B cell (primary cell): ENCODE measurements at regions not wholly inside any gene's neighbourhood (a gene's known extent, or its start where the extent isn't known, plus 50 kb on each side); places are given as distances from the start of the nearest gene placed in this dataset.

Source experiments
- ATAC-seq: fragments of 200-7000 bp; cut with Tn5 transposase; one replicate; pipeline ENCODE4 v1.10.0; 2021; ENCODE audit warnings: low read depth, mild to moderate bottlenecking, moderate number of reproducible peaks, moderate library complexity
- CTCF ChIA-PET: fragments of 350-600 bp; sonication (Branson Sonifier 250); formaldehyde crosslinking; loops from one replicate; lab custom pipeline; 2021; ENCODE audit warnings: antibody characterized with exemption, inconsistent platforms; lab: Charles Lee
- POLR2A ChIA-PET: fragments of 350-600 bp; sonication (Branson Sonifier 250); formaldehyde crosslinking; loops from one replicate; lab custom pipeline; 2021; ENCODE audit warnings: antibody characterized with exemption; lab: Charles Lee
- DNase-seq: peaks from one replicate; pipeline ENCODE4 v3.0.0; 2013
- H2AFZ ChIP-seq: 2 replicates; pipeline ENCODE4 v1.6.1; 2012; ENCODE audit warnings: mild to moderate bottlenecking, low read depth, low read length; ENCODE audit not compliant: insufficient read depth, poor library complexity, severe bottlenecking
- H3K27ac ChIP-seq, 2 donors: 1 replicate in 1 of 2; 2 replicates in 1 of 2; pipeline ENCODE4 v1.5.1; 2012 to 2013; ENCODE audit warnings: low read length in 2 of 2, mild to moderate bottlenecking in 2 of 2, moderate library complexity in 1 of 2
- H3K27me3 ChIP-seq, 4 experiments: fragments of 200-600 bp in 1 of 4; sonication (generic) in 1 of 4; replicated peaks in 1 of 4; 1 replicate in 2 of 4; 2 replicates in 2 of 4; pipeline versions ENCODE4 v1.6.1 to v1.7.0; 2013 to 2016; ENCODE audit warnings: low read length in 3 of 4, mild to moderate bottlenecking in 2 of 4, mixed read lengths in 1 of 4, moderate library complexity in 1 of 4; ENCODE audit not compliant: insufficient read depth in 4 of 4, control insufficient read depth in 3 of 4; ENCODE audit errors: control extremely low read depth in 1 of 4
- H3K36me3 ChIP-seq, 2 experiments: replicated peaks in 1 of 2; 1 replicate in 1 of 2; 2 replicates in 1 of 2; pipeline versions ENCODE4 v1.6.1 to v1.7.1; 2013; ENCODE audit warnings: low read length in 1 of 2; ENCODE audit not compliant: insufficient read depth in 2 of 2, control insufficient read depth in 1 of 2; ENCODE audit errors: control extremely low read depth in 1 of 2, extremely low read depth in 1 of 2
- H3K4me1 ChIP-seq, 2 donors: fragments of 200-600 bp in 1 of 2; sonication (generic) in 1 of 2; 1 replicate in 1 of 2; 2 replicates in 1 of 2; pipeline versions ENCODE4 v1.5.1 to v1.6.1; 2013 to 2017; ENCODE audit warnings: low read length in 2 of 2; ENCODE audit not compliant: control insufficient read depth in 2 of 2, insufficient read depth in 2 of 2
- H3K4me2 ChIP-seq: replicated peaks from 2 replicates; pipeline ENCODE3; 2012; ENCODE audit warnings: mild to moderate bottlenecking, low read depth, low read length; ENCODE audit not compliant: poor library complexity, severe bottlenecking
- H3K4me3 ChIP-seq, 5 experiments: fragments of 200-600 bp in 1 of 5; sonication (generic) in 1 of 5; 1 replicate in 3 of 5; 2 replicates in 2 of 5; pipeline versions ENCODE4 v1.5.1 to v1.7.0; 2011 to 2016; ENCODE audit warnings: low read length in 4 of 5, mild to moderate bottlenecking in 4 of 5, low read depth in 2 of 5, control low read depth in 1 of 5, moderate library complexity in 1 of 5; ENCODE audit not compliant: insufficient read depth in 1 of 5; ENCODE audit errors: control extremely low read depth in 1 of 5, extremely low read depth in 1 of 5
- H3K79me2 ChIP-seq: fragments of 200-600 bp; sonication (generic); one replicate; pipeline ENCODE4 v1.6.0; 2016; ENCODE audit warnings: low read length; ENCODE audit not compliant: control insufficient read depth, insufficient read depth
- H3K9ac ChIP-seq: fragments of 200-600 bp; sonication (generic); 2 replicates; pipeline ENCODE4 v1.6.1; 2017; ENCODE audit warnings: mild to moderate bottlenecking, low read length, moderate library complexity
- H3K9me3 ChIP-seq, 3 donors: one replicate each; pipeline versions ENCODE4 v1.6.1 to v1.7.1; 2013; ENCODE audit warnings: low read length in 2 of 3; ENCODE audit not compliant: control insufficient read depth in 2 of 3, insufficient read depth in 1 of 3; ENCODE audit errors: control extremely low read depth in 1 of 3
- H4K20me1 ChIP-seq: 2 replicates; pipeline ENCODE4 v1.6.0; 2012; ENCODE audit warnings: mild to moderate bottlenecking, low read length; ENCODE audit not compliant: insufficient read depth, control insufficient read depth, poor library complexity, severe bottlenecking
- H3K27ac Mint-ChIP-seq: one replicate; pipeline ENCODE4 v1.8.0; 2021; ENCODE audit warnings: mixed read lengths
- H3K27me3 Mint-ChIP-seq: one replicate; pipeline ENCODE4 v1.8.0; 2021; ENCODE audit warnings: mixed read lengths
- H3K4me1 Mint-ChIP-seq: one replicate; pipeline ENCODE4 v1.8.0; 2021; ENCODE audit warnings: mixed read lengths
- H3K4me3 Mint-ChIP-seq: one replicate; pipeline ENCODE4 v1.8.0; 2021; ENCODE audit warnings: mixed read lengths
- H3K9me3 Mint-ChIP-seq: one replicate; pipeline ENCODE4 v1.8.0; 2022; ENCODE audit warnings: mixed read lengths; ENCODE audit not compliant: insufficient read depth
- CTCF ChIP-seq: fragments of 200-600 bp; IDR thresholded peaks from one replicate; pipeline ENCODE4 v1.8.0; 2022; ENCODE audit warnings: antibody characterized with exemption, mild to moderate bottlenecking
- EZH2 ChIP-seq: IDR thresholded peaks from 2 replicates; pipeline ENCODE4 v1.6.1; 2012; ENCODE audit warnings: borderline replicate concordance, low read depth, mild to moderate bottlenecking, moderate library complexity, low read length; ENCODE audit not compliant: insufficient read depth, poor library complexity, severe bottlenecking
- WGBS: methylation state at CpG from one replicate; pipeline ENCODE4 v1.1.5; 2013; ENCODE audit warnings: missing lambda C conversion rate; ENCODE audit not compliant: insufficient coverage; 5-methylcytosine and 5-hydroxymethylcytosine counted together
- intact Hi-C: fragments of 100-400 bp; cut with micrococcal nuclease; formaldehyde crosslinking; loops from one replicate; pipeline ENCODE4 v1.10.0; 2022

GRCh38 chr3:118714800-118715199, 319.8 kb downstream of the IGSF11 start:
- Mint-ChIP-seq H3K27me3 (no peaks in the 10 kb centered on the region), H3K4me1 (no peaks in the 10 kb centered on the region), H3K9me3 (peaks cover 2% of the 10 kb centered on the region), H3K4me3 (no peak overlapping the region), H3K27ac (no peak overlapping the region)
- H3K36me3 ChIP-seq: no peaks in the 10 kb centered on the region
- intact Hi-C loops: no loop called here
- WGBS: 100% methylated on average over 1 of the region's 2 CpGs
- ChIA-PET CTCF (no interaction called here), POLR2A (no interaction called here)
- no peaks in the 10 kb centered on the region for H3K4me1 ChIP-seq
- H3K27ac ChIP-seq: no peak overlapping the region
- DNase-seq: no peak
- H3K4me3 ChIP-seq: no peak overlapping the region
- H3K79me2 ChIP-seq: no peaks in the 10 kb centered on the region
- H2AFZ ChIP-seq: no peak overlapping the region
- ATAC-seq: no peak
- no peak overlapping the region for H3K4me2 ChIP-seq
- H3K27me3 ChIP-seq: no peaks in the 10 kb centered on the region
- no peaks in the 10 kb centered on the region for H4K20me1 ChIP-seq
- peaks cover 0 to 5% (median 5%) of the 10 kb centered on the region in 3 donors for H3K9me3 ChIP-seq
- no peak for TF ChIP-seq CTCF
- TF ChIP-seq EZH2: no peak
- no peak overlapping the region for H3K9ac ChIP-seq

GRCh38 chr3:118729546-118729945, 305.1 kb downstream of the IGSF11 start:
- H3K27me3 Mint-ChIP-seq: no peaks in the 10 kb centered on the region
- H3K4me3 ChIP-seq: no peak overlapping the region
- no peaks in the 10 kb centered on the region for H3K9me3 Mint-ChIP-seq
- no peaks in the 10 kb centered on the region for H3K36me3 ChIP-seq
- TF ChIP-seq CTCF: no peak
- no peak for TF ChIP-seq EZH2
- H3K27ac Mint-ChIP-seq: no peak overlapping the region
- H3K27me3 ChIP-seq: no peaks in the 10 kb centered on the region
- H3K79me2 ChIP-seq: no peaks in the 10 kb centered on the region
- no peaks in the 10 kb centered on the region for H3K4me1 Mint-ChIP-seq
- intact Hi-C loops: no loop called here
- no peak overlapping the region for H3K9ac ChIP-seq
- ChIA-PET CTCF (no interaction called here), POLR2A (no interaction called here)
- no peaks in the 10 kb centered on the region for H3K4me1 ChIP-seq
- H3K4me3 Mint-ChIP-seq: no peak overlapping the region
- WGBS: 80% methylated on average over 1 of the region's 3 CpGs
- no peak for DNase-seq
- no peak overlapping the region for H2AFZ ChIP-seq
- H3K27ac ChIP-seq: no peak overlapping the region
- H4K20me1 ChIP-seq: no peaks in the 10 kb centered on the region
- no peaks in the 10 kb centered on the region for H3K9me3 ChIP-seq
- ATAC-seq: no peak
- H3K4me2 ChIP-seq: no peak overlapping the region
